GM19099 (cell line): ENCODE measurements at regions not wholly inside any gene's neighbourhood (a gene's known extent, or its start where the extent isn't known, plus 50 kb on each side); places are given as distances from the start of the nearest gene placed in this dataset.

ENCODE experiments used
- POLR2A ChIP-seq: IDR thresholded peaks from 3 replicates; pipeline ENCODE4 v1.6.1; 2011; ENCODE audit warnings: low read depth; ENCODE audit not compliant: insufficient read length; ENCODE audit errors: extremely low read depth

GRCh38 chr13:79782541-79783205 lies 301.7 kb downstream of the NDFIP2 start:
- no peak for TF ChIP-seq POLR2A

- no peak for TF ChIP-seq POLR2A
Measured at GRCh38 chr13:79781829-79782540, 301.0 kb downstream of the NDFIP2 start.

- no peak for TF ChIP-seq POLR2A
Measured at GRCh38 chr13:79780240-79780639, 299.3 kb downstream of the NDFIP2 start.

- TF ChIP-seq POLR2A = no peak
Measured at GRCh38 chr13:79779761-79780160, 298.8 kb downstream of the NDFIP2 start.

- TF ChIP-seq POLR2A = no peak
Measured at GRCh38 chr13:79778741-79779460, 297.9 kb downstream of the NDFIP2 start.

- no peak for TF ChIP-seq POLR2A
Measured at GRCh38 chr13:79777504-79777903, 296.5 kb downstream of the NDFIP2 start.

- TF ChIP-seq POLR2A = no peak
Measured at GRCh38 chr13:79776531-79777295, 295.8 kb downstream of the NDFIP2 start.

- TF ChIP-seq POLR2A = no peak
Measured at GRCh38 chr13:79775830-79776229, 294.9 kb downstream of the NDFIP2 start.

- TF ChIP-seq POLR2A = no peak
Measured at GRCh38 chr13:79772811-79773210, 291.9 kb downstream of the NDFIP2 start.

GRCh38 chr13:79771493-79771892 lies 290.5 kb downstream of the NDFIP2 start:
- TF ChIP-seq POLR2A = no peak

- no peak for TF ChIP-seq POLR2A
Measured at GRCh38 chr13:79770056-79770455, 289.1 kb downstream of the NDFIP2 start.

- TF ChIP-seq POLR2A = no peak
Measured at GRCh38 chr13:79767126-79767525, 286.2 kb downstream of the NDFIP2 start.

- TF ChIP-seq POLR2A = no peak
Measured at GRCh38 chr13:79765331-79765730, 284.4 kb downstream of the NDFIP2 start.

GRCh38 chr13:79749984-79750551 lies 269.1 kb downstream of the NDFIP2 start:
- TF ChIP-seq POLR2A = no peak

- no peak for TF ChIP-seq POLR2A
Measured at GRCh38 chr13:79749566-79749965, 268.6 kb downstream of the NDFIP2 start.
